ENCODE measurements at regions not wholly inside any gene's neighbourhood (a gene's known extent, or its start where the extent isn't known, plus 50 kb on each side); places are given as distances from the start of the nearest gene placed in this dataset.

GRCh38 chr5:11973469-11973868 lies 69.2 kb upstream of the CTNND2 start:
- Mint-ChIP-seq H3K27ac (ENCODE audit: unreplicated experiment) (no peak overlapping the region), H3K4me1 (ENCODE audit: unreplicated experiment) (no peaks in the 10 kb centered on the region), H3K36me3 (ENCODE audit: unreplicated experiment) (no peaks in the 10 kb centered on the region), H3K27me3 (ENCODE audit: unreplicated experiment) (no peaks in the 10 kb centered on the region), H3K9me3 (ENCODE audit: unreplicated experiment) (peaks cover 5% of the 10 kb centered on the region), H3K4me3 (ENCODE audit: unreplicated experiment) (no peak overlapping the region)
- no peak for TF ChIP-seq CTCF (IDR thresholded peaks at IDR 0.05)
- no peak for DNase-seq (ENCODE audit: extremely low spot score, unreplicated experiment)

GRCh38 chr5:11963227-11963626 lies 59.0 kb upstream of the CTNND2 start:
- Mint-ChIP-seq H3K4me3 (ENCODE audit: unreplicated experiment) (no peak overlapping the region), H3K27me3 (ENCODE audit: unreplicated experiment) (no peaks in the 10 kb centered on the region), H3K4me1 (ENCODE audit: unreplicated experiment) (no peaks in the 10 kb centered on the region), H3K9me3 (ENCODE audit: unreplicated experiment) (no peaks in the 10 kb centered on the region), H3K36me3 (ENCODE audit: unreplicated experiment) (no peaks in the 10 kb centered on the region), H3K27ac (ENCODE audit: unreplicated experiment) (no peak overlapping the region)
- no peak for TF ChIP-seq CTCF (IDR thresholded peaks at IDR 0.05)
- no peak for DNase-seq (ENCODE audit: extremely low spot score, unreplicated experiment)

- Mint-ChIP-seq H3K27me3 (ENCODE audit: unreplicated experiment) (no peaks in the 10 kb centered on the region), H3K9me3 (ENCODE audit: unreplicated experiment) (no peaks in the 10 kb centered on the region), H3K27ac (ENCODE audit: unreplicated experiment) (no peak overlapping the region), H3K4me1 (ENCODE audit: unreplicated experiment) (no peaks in the 10 kb centered on the region), H3K36me3 (ENCODE audit: unreplicated experiment) (no peaks in the 10 kb centered on the region), H3K4me3 (ENCODE audit: unreplicated experiment) (no peak overlapping the region)
- TF ChIP-seq CTCF (IDR thresholded peaks at IDR 0.05), result no peak
- no peak for DNase-seq (ENCODE audit: extremely low spot score, unreplicated experiment)
Observed at GRCh38 chr5:11962122-11962521, 57.9 kb upstream of the CTNND2 start.

- no peaks in the 10 kb centered on the region for H3K9me3 Mint-ChIP-seq (ENCODE audit: unreplicated experiment)
- no peaks in the 10 kb centered on the region for H3K27me3 Mint-ChIP-seq (ENCODE audit: unreplicated experiment)
- H3K36me3 Mint-ChIP-seq (ENCODE audit: unreplicated experiment), result no peaks in the 10 kb centered on the region
- no peak for TF ChIP-seq CTCF (IDR thresholded peaks at IDR 0.05)
- no peaks in the 10 kb centered on the region for H3K4me1 Mint-ChIP-seq (ENCODE audit: unreplicated experiment)
- no peak for DNase-seq (ENCODE audit: extremely low spot score, unreplicated experiment)
- no peak overlapping the region for H3K4me3 Mint-ChIP-seq (ENCODE audit: unreplicated experiment)
- no peak overlapping the region for H3K27ac Mint-ChIP-seq (ENCODE audit: unreplicated experiment)
Observed at GRCh38 chr5:11958321-11958720, 54.1 kb upstream of the CTNND2 start.

- no peak for DNase-seq (ENCODE audit: extremely low spot score, unreplicated experiment)
- no peaks in the 10 kb centered on the region for H3K27me3 Mint-ChIP-seq (ENCODE audit: unreplicated experiment)
Observed at GRCh38 chr5:11955331-11955730, 51.1 kb upstream of the CTNND2 start.

More at GRCh38 chr5:11955331-11955730, 51.1 kb upstream of the CTNND2 start:
- Mint-ChIP-seq H3K4me3 (ENCODE audit: unreplicated experiment) (no peak overlapping the region), H3K27ac (ENCODE audit: unreplicated experiment) (no peak overlapping the region), H3K36me3 (ENCODE audit: unreplicated experiment) (no peaks in the 10 kb centered on the region), H3K9me3 (ENCODE audit: unreplicated experiment) (no peaks in the 10 kb centered on the region), H3K4me1 (ENCODE audit: unreplicated experiment) (no peaks in the 10 kb centered on the region)
- no peak for TF ChIP-seq CTCF (IDR thresholded peaks at IDR 0.05)
